ENCODE measurements at regions not wholly inside any gene's neighbourhood (a gene's known extent, or its start where the extent isn't known, plus 50 kb on each side); places are given as distances from the start of the nearest gene placed in this dataset.
"Not testable (repeated sequence)": the region's sequence is repeated elsewhere in the genome, so short reads cannot be mapped to it uniquely, and the experiment has no call there.

DNA sequence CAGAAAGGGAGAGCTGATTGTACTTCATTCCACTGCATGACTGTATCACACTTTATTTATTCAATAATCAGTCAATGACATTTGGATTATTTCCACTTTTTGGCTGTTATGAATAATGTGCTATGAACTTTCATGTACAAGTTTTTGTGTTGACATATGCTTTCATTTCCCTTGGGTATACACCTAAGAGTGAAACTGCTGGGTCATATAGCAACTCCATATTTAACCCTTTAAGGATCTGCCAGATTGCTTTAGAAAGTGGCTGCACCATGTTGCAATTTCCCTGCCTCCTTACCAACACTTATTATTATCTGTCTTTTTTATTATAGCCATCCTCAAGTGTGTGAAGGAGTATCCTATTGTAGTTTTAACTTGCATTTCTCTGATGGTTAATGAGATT lies 108.8 kb upstream of the KCNK1 start:
- H3K9me3 ChIP-seq, result no peaks in the 10 kb centered on the region
- intact Hi-C loops (cut with DNase I; ENCODE audit: low total_unique reads), result no loop called here
- TF ChIP-seq, protein P1, sequence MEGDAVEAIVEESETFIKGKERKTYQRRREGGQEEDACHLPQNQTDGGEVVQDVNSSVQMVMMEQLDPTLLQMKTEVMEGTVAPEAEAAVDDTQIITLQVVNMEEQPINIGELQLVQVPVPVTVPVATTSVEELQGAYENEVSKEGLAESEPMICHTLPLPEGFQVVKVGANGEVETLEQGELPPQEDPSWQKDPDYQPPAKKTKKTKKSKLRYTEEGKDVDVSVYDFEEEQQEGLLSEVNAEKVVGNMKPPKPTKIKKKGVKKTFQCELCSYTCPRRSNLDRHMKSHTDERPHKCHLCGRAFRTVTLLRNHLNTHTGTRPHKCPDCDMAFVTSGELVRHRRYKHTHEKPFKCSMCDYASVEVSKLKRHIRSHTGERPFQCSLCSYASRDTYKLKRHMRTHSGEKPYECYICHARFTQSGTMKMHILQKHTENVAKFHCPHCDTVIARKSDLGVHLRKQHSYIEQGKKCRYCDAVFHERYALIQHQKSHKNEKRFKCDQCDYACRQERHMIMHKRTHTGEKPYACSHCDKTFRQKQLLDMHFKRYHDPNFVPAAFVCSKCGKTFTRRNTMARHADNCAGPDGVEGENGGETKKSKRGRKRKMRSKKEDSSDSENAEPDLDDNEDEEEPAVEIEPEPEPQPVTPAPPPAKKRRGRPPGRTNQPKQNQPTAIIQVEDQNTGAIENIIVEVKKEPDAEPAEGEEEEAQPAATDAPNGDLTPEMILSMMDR (IDR thresholded peaks at IDR 0.05), result no peak
- no peak for DNase-seq
- H3K27me3 ChIP-seq, result no peaks in the 10 kb centered on the region
- H3K36me3 ChIP-seq, result no peaks in the 10 kb centered on the region
- no peak overlapping the region for H3K27ac ChIP-seq
- H3K4me1 ChIP-seq, result no peaks in the 10 kb centered on the region
- H3K4me3 ChIP-seq, result no peak overlapping the region

DNA sequence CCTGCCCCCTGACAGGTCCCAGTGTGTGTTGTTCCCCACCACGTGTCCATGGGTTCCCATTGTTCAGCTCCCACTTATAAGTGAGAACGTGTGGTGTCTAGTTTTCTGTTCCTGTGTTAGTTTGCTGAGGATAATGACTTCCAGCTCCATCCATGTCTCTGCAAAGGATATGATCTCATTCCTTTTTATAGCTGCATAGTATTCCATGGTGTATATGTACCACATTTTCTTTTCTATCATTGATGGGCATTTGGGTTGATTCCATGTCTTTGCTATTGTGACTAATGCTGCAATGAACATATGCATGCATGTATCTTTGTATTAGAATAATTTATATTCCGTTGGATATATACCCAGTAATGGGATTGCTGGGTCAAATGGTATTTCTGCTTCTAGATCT lies 108.0 kb upstream of the KCNK1 start:
- H3K4me1 ChIP-seq; H3K9me3 ChIP-seq; H3K27ac ChIP-seq; DNase-seq; H3K27me3 ChIP-seq; H3K4me3 ChIP-seq; H3K36me3 ChIP-seq; intact Hi-C loops (cut with DNase I; ENCODE audit: low total_unique reads): not testable (repeated sequence)

DNA sequence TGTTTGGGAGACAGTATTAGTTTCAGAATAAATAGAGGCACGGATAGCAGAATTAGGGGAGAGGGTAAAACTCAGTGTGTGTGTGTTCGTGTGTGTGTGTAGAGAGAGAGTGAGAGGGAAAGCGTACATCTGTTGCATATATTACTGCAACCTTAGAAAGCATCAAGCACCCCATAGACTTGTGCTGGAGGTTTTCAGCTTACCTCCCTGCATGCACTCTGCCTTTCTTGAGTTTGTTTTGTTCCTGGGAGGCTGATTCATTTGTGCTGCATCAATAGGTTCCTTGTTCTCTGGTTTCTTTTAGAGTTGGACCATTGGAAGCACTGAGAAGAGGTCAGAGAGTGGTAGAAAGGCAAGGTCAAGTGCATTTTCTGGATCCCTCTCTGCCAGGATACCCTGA lies 104.4 kb upstream of the KCNK1 start:
- intact Hi-C loops (cut with DNase I; ENCODE audit: low total_unique reads), result no loop called here
- TF ChIP-seq, protein P1 (IDR thresholded peaks at IDR 0.05), result no peak
- no peak for DNase-seq
- Histone ChIP-seq H3K27me3 (no peaks in the 10 kb centered on the region), H3K9me3 (no peaks in the 10 kb centered on the region), H3K4me3 (no peak overlapping the region), H3K36me3 (no peaks in the 10 kb centered on the region), H3K4me1 (no peaks in the 10 kb centered on the region), H3K27ac (no peak overlapping the region)

DNA sequence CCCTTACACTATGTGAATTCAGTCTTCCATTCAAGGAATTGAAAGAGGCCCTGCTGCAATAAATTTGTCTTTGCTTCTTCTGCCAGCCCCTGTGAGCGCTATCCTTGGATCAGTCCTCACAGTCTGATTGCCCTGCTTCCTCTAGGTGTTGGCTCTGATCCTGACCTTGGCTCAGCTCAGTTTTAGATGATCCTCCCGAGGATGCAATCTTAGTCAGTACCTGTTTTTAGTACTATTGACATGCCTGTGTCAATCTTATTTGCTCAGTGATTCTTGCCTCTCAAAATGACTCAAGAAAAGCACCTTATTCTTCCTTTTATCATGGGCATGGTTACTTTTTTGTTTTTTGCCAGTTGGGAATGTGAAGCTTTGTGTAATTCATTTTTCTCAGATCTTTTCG lies 101.4 kb upstream of the KCNK1 start:
- Histone ChIP-seq H3K4me3 (no peak overlapping the region), H3K4me1 (no peaks in the 10 kb centered on the region), H3K27ac (no peak overlapping the region), H3K9me3 (no peaks in the 10 kb centered on the region), H3K27me3 (no peaks in the 10 kb centered on the region), H3K36me3 (no peaks in the 10 kb centered on the region)
- TF ChIP-seq, protein P1 (IDR thresholded peaks at IDR 0.05), result no peak
- intact Hi-C loops (cut with DNase I; ENCODE audit: low total_unique reads), result no loop called here
- no peak for DNase-seq

DNA sequence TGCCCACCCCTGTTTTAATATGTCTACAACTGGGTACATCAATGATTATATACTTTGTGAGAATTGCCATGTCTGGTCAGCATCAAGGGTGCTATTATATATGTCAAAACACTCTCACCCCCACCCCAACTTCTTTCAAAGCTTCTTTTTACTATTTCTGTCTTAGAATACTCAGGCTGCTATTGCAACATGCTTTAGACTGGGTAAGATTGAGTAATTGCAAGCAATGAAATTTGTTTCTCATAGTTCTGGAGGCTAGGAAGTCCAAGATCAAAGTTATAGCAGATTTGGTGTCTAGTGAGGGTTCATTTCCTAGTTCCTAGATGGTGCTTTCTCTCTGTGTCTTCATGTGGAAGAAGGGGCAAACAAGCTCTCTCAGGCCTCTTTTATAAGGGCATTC lies 100.5 kb upstream of the KCNK1 start:
- Histone ChIP-seq H3K27me3 (no peaks in the 10 kb centered on the region), H3K4me3 (no peak overlapping the region), H3K9me3 (no peaks in the 10 kb centered on the region), H3K27ac (no peak overlapping the region), H3K4me1 (no peaks in the 10 kb centered on the region), H3K36me3 (no peaks in the 10 kb centered on the region)
- TF ChIP-seq, protein P1 (IDR thresholded peaks at IDR 0.05), result no peak
- intact Hi-C loops (cut with DNase I; ENCODE audit: low total_unique reads), result no loop called here
- no peak for DNase-seq

DNA sequence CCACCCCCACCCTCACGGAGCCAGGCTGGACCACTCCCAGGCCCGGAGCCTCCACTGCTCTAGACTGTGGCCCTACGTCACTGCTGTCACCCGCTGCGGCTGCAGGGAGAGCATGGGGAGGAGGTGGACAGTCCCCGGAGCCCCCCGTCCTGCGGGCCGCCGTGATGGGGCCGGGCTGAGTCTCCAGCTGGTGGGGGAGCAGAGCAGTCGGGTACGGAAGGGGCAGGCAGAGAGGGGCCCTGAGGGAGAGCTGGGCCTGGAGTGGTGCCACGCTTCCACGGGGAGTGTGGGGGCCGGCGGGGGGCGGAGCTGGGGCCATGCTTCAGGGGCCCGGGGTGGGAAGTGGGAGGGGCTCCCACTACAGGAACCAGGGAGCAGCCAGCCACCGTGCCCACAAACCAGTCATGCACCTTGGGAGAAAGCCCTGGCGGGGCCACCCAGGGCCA lies 98.9 kb upstream of the KCNK1 start:
- Histone ChIP-seq H3K4me3 (no peak overlapping the region), H3K36me3 (no peaks in the 10 kb centered on the region), H3K4me1 (no peaks in the 10 kb centered on the region), H3K27me3 (no peaks in the 10 kb centered on the region), H3K9me3 (no peaks in the 10 kb centered on the region), H3K27ac (no peak overlapping the region)
- intact Hi-C loops (cut with DNase I; ENCODE audit: low total_unique reads), result no loop called here
- no peak for DNase-seq
- TF ChIP-seq, protein P1 (IDR thresholded peaks at IDR 0.05), result no peak
